HG02678 (cell line): ENCODE measurements at regions not wholly inside any gene's neighbourhood (a gene's known extent, or its start where the extent isn't known, plus 50 kb on each side); places are given as distances from the start of the nearest gene placed in this dataset.
"Not testable (repeated sequence)": the region's sequence is repeated elsewhere in the genome, so short reads cannot be mapped to it uniquely, and the experiment has no call there.

Source experiments
- ATAC-seq: cut with Tn5 transposase; IDR thresholded peaks from one replicate; pipeline ENCODE4 v1.9.1; 2021; ENCODE audit warnings: mild to moderate bottlenecking, moderate library complexity; ENCODE audit not compliant: unreplicated experiment

DNA sequence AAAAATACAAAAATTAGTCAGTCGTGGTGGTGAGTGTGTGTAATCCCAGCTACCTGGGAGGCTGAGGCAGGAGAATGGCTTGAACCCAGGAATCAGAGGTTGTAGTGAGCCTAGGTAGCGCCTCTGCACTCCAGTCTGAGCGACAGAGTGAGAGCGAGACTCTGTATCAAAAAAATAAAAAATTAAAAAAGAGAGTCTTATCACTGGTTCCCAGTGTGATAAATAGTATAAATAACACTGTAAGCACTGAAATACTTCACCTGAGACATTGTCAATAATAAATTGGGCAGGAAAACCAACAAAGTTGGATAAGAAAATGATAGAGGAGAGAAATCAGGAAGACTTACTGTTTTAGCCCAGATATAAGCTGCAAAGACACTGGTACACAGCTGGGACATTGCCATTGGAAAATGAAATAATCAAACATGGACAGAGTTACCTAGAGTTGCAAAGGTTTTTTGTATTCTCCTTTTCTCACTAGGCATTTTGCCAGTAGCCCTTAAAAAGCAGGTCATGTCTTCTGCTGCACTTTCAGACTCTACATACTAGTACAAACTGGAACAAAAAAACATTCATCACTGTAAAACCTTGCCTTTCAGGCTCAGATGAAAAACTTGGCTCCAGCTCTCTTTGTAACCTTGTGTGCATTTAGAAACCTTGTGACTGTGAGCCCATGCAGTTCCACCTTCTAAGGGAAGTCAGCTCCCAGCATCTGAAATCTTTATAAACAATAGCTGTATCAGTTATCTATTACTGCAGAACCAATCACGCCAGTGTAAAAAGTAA, 55.0 kb upstream of the PPP1R2C start:
- no peak for ATAC-seq

DNA sequence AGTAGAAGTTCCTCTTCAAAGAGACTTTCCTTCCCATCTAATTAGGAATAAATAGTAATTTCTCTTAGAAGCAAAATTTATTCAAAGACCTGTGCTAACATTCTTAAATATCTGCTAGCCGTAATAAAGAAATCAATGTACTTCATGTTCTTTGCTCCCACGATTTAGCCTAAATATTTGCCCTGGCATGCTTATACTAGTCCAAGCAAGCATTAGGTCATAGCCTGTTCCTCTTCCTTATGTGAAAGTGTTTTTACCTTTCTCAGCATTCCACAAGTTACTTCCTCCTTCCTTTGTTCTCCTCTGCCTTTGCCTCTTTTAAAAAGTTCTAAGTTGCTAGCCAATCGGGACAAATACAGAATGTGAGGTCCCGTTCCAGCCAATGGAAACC, 55.6 kb upstream of the PPP1R2C start:
- not testable (repeated sequence) for ATAC-seq

DNA sequence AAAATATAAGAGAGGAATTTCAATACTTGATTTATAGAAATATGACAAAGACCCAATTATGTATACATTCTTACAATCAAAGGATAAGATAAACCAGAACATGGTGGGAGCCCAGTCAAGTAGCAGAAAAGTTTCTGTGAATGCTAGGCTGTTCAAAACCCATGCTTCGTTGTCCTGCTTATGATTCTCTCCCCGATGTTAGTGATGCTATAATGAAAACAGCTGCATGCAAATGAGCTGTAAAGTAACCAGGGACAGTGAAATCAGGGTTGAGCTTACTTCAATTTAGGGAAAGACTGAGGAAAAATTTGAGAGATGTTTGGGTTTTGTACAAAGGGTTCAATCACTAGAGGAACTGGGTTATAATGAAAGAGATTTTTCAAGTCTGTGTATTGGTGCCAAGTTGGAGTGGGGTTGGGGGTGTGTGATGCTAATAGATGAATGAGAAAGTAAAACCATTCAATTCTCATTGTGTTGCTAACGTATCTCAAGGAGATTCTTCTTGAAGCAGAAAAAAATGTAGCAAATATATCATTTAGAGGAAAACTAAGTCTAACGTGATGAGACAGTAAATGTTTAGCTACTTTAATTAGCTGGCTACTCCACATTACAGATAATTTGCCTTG, 59.3 kb upstream of the PPP1R2C start:
- ATAC-seq = no peak

DNA sequence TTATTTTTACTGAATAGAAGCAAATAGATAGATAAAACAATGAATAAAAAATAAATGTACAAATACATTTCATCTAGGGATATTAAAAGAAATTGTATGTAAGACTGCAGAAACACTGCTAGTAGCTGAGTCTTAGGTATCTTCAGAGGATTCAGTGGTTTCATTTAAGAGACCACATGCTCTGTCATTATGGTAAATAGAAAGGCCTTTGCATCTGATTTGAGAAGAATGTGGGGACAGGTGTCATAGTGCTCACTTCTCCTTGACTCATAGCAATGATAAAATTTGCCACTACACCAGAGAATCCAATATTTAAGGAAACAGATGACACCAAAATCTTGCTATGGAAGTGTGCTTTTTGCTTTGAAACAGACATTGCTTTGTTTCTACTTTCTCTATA, 59.8 kb upstream of the PPP1R2C start:
- peak; percentile 62 for ATAC-seq

DNA sequence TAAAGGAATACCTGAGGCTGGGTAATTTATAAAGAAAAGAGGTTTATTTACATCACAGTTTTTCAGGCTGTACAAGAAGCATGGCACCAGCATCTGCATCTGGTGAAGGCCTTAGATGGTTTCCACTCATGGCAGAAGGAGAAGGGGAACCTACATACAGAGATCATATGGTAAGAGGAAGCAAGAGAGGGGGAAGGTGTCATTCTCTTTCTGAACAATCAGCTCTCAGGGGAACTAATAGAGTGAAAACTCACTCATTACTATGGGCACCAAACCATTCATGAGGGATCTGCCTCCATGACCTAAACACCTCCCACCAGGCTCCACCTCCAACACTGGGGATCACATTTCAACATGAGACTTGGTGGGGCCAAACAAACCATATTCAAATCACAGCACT, 61.7 kb upstream of the PPP1R2C start:
- no peak for ATAC-seq

- no peak for ATAC-seq
Observed at GRCh38 chrX:42846741-42847140, 68.8 kb upstream of the PPP1R2C start.

- ATAC-seq = no peak
Observed at GRCh38 chrX:42855259-42855658, 77.3 kb upstream of the PPP1R2C start.

DNA sequence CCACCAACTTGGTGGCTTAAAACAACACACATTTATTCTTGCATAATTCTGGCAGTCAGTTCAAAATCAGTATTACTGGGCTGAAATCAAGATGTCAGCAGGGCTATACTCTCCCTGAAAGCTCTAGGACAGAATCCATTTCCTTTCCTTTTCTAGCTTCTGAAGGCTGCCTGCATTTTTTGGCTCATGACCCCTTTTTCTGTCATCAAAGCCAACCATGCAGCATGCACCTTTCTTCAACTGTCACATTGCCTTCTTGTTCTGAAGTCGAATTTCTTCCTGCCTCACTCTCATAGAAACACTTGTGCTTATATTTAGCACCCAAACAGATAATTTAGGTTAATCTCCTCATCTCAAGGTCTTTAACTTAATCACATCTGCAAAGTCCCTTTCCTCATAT, 79.8 kb upstream of the PPP1R2C start:
- ATAC-seq = no peak

DNA sequence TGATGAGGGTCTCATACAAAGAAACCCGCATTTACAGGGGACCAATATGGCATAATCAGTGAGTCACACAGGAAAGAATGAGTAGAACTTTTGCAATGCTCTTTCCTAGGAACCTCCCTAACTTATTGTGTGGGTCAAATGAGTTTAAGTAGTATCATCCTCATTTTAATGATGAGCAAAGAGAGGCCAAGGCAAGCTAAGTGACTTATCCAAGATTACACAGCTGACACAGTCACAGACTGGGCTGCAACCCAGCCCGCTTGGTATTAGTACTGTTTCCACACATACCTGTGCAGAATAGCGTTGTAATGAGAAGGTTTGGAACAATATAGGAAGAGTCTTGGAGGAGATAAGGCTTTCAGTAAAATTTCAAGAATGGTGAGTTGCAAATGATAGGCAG, 91.0 kb upstream of the PPP1R2C start:
- no peak for ATAC-seq

DNA sequence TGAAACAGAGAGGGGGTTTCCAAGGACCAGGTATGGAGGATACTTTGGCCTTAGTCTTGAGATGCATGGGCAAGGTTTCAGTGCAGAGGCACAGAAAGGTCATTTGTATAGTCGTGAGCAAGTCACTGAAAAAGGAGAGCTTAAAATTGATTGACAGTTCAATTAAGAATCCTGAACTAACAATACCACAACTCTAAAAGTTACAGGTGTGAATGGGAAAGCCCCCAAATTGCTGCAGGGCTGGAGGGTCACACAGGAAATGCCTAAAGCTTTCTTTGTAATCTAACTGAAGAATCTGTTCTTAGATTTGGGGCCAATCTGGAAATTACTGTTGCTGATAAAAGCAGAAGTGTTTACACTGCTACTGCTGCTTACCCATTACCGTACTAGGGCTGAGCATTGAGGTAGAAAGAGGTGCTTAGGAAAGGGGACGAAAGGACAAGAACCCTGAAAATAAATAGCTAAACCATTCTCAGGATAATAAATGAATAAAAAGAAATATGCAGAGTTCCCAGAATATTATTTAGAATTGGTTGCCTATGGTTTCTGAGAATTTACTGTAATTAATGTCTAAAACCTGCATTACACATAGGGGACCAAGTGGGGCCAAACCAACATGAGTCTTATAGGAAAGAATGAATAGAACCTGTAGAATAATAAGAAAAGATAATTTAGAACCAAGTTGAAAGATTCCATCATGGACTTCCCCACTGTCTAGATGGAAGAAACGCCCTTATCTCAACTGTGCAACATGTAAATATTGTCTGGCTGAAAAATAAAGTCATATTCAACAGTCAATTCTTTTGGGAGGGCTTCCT, 91.9 kb upstream of the PPP1R2C start:
- peak; percentile 88 for ATAC-seq

- ATAC-seq = no peak
Observed at GRCh38 chrX:42886519-42886918, 108.6 kb upstream of the PPP1R2C start.

GRCh38 chrX:42900947-42901346, 123.0 kb upstream of the PPP1R2C start:
- no peak for ATAC-seq

DNA sequence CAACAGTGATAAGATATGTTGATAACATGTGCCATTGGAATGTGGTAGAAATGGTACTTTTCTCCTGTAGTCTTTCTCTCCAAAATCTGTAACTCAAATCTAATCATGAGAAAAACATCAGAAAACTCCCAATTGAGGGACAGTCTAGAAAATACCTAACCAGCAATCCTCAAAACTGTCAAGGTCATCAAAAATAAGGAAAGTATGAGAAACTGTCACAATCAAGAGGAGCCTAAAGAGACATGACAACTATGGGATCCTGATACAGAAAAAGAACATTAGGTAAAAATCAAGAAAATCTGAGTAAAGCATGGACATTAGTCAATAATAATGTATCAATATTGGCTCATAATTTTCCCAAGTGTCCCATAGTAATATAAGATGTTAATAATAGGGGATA, 124.5 kb upstream of the PPP1R2C start:
- ATAC-seq = no peak

- ATAC-seq = no peak
Observed at GRCh38 chrX:42920752-42921151, 142.8 kb upstream of the PPP1R2C start.

- ATAC-seq = no peak
Observed at GRCh38 chrX:42930071-42930470, 152.1 kb upstream of the PPP1R2C start.

- no peak for ATAC-seq
Observed at GRCh38 chrX:42930951-42931350, 153.0 kb upstream of the PPP1R2C start.

- no peak for ATAC-seq
Observed at GRCh38 chrX:42933187-42933586, 155.2 kb upstream of the PPP1R2C start.

DNA sequence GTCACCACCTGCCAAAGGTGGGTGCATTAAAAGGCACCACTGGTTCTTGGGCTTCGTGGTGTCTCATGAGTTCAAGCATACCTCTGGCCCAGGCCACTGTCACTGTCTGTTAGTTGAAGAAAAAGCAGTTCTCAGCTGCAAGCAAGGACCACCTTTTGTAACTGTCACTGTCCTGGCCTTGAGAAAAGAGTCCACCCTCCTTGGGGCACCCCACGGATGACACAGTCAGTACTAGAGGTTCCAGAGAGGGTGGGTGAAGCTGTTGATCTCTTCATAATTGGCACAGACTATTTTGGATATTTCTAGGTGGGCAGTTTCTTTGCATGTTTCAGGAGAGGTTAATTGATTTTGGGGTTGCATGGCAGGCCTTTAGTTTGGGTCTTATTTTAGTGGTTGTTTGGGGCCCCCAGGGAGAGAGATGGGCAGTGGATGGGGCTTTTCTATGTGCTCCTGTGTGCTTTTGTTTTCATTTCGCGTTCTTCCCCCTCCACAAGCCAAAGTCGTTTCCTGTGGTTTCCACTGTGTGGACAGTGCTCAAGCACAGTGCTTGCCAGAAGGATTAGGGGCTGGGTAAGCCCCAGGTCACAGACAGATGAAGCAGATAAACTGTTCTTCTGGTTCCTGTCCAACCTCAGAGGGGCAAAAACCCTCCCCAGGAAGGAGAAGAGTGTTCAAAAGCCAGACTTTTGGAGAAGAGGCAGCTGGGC, 156.2 kb upstream of the PPP1R2C start:
- peak; percentile 95 for ATAC-seq

GRCh38 chrX:42941671-42942070, 163.7 kb upstream of the PPP1R2C start:
- ATAC-seq = no peak

DNA sequence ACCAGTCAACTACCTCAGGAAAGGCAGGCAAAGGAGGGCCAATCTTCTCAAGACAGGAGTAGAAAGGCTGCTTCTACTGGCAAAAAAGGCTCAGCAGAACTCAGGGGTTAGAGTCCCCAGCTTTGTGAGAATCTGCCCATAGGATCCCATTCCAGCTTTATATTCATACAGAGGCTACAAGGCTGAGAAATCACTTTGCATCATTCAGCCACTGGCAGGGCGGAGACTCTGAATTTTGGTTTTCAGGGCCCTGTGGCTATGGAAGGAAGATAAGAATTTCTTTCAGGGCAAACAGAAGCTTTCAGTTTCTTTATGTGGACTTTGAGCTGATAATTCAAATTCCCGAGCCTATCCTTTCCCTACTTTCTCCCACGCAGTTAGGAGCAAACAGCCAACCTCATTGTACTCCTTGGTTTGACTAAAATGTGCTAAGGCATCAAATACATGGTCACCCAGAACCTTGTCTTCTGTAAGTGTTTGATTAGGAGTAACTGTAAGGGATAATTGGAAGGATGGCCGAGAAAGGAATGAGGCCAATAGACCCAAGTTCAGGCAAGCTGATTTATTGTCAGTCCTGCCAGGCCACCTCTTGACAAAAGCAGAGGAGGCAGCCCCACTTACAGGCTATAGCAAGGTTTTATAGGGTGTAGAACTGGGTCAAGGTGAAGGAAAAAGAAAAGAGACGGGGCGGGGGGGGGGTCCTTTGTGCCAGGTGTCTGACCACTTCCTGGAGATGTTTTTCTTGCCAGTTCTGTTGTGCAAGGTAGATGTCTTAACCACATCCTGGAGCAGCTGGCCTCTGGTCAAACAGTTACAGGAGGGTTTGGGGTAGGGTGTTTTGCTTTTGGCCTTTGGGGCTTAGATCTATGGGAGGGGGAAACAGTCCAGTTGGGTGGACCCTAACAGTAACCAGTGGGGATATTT, 165.3 kb upstream of the PPP1R2C start:
- peak; percentile 81 for ATAC-seq
